Right lobe of liver (tissue), 6 donors: ENCODE measurements at regions not wholly inside any gene's neighbourhood (a gene's known extent, or its start where the extent isn't known, plus 50 kb on each side); places are given as distances from the start of the nearest gene placed in this dataset.

ENCODE experiments used
- ATAC-seq, 4 donors: fragments of 200-7000 bp; cut with Tn5 transposase; one replicate each; pipeline ENCODE4 v1.9.1; 2020; ENCODE audit warnings: mild to moderate bottlenecking in 4 of 4, moderate library complexity in 4 of 4
- DNase-seq, 3 donors: peaks; one replicate each; pipeline ENCODE4 v3.0.0-alpha.2; 2020
- H3K27ac ChIP-seq, 3 donors: fragments of 200-600 bp; one replicate each; pipeline ENCODE4 v1.8.0; 2022
- H3K27me3 ChIP-seq, 2 donors: fragments of 200-600 bp; one replicate each; pipeline ENCODE4 v1.8.0; 2022
- H3K36me3 ChIP-seq, 4 donors: fragments of 200-600 bp; sonication (generic) in 1 of 4; one replicate each; pipeline versions ENCODE4 v1.5.1 to v1.8.0; 2017 to 2022; ENCODE audit warnings: control low read depth in 1 of 4
- H3K4me1 ChIP-seq, 4 donors: fragments of 200-600 bp; sonication (generic) in 1 of 4; one replicate each; pipeline versions ENCODE4 v1.5.1 to v1.8.0; 2017 to 2022; ENCODE audit warnings: control low read depth in 1 of 4
- H3K4me3 ChIP-seq, 3 donors: fragments of 200-600 bp; one replicate each; pipeline ENCODE4 v1.8.0; 2022
- H3K9me3 ChIP-seq, 4 donors: fragments of 200-600 bp; sonication (generic) in 1 of 4; one replicate each; pipeline versions ENCODE4 v1.5.1 to v1.8.0; 2017 to 2022; ENCODE audit warnings: control low read depth in 1 of 4
- CTCF ChIP-seq, 4 donors: fragments of 200-600 bp in 3 of 4; fragments of 450-650 bp in 1 of 4; IDR thresholded peaks; one replicate each; pipeline versions ENCODE4 v1.5.1 to v1.8.0; 2016 to 2022; ENCODE audit warnings: antibody characterized with exemption in 4 of 4, mild to moderate bottlenecking in 2 of 4
- POLR2A ChIP-seq: fragments of 450-650 bp; IDR thresholded peaks from one replicate; pipeline ENCODE4 v1.6.1; 2017; ENCODE audit warnings: antibody characterized with exemption, mild to moderate bottlenecking
- WGBS: methylation state at CpG from one replicate; pipeline ENCODE4 v1.1.6; 2018; ENCODE audit warnings: low coverage, low lambda C conversion rate; ENCODE audit not compliant: insufficient coverage; ENCODE audit errors: missing lambda C conversion rate; 5-methylcytosine and 5-hydroxymethylcytosine counted together
- intact Hi-C, 2 donors: fragments of 100-400 bp; cut with DNase I; formaldehyde crosslinking; loops; one replicate each; pipeline versions ENCODE4 v1.11.2 to v1.14.1; 2022
- donor health status: DM: no; HTN: yes; CAD: no.
- donor health status: DM: no; HTN: no; CAD: no.
- donor health status: DM: no; HTN: no; CAD: no.
- donor health status: DM: no; HTN: yes; CAD: no.
- donor health status: DM: no; HTN: yes; CAD: no.

GRCh38 chr16:65774350-65774749, 592.1 kb upstream of the CDH5 start:
- H3K4me3 ChIP-seq = no peak overlapping the region
- 71% methylated on average over 3 of the region's 3 CpGs for WGBS
- no peaks in the 10 kb centered on the region for H3K36me3 ChIP-seq
- intact Hi-C loops = no loop called here
- DNase-seq (no peak), ATAC-seq (no peak)
- no peaks in the 10 kb centered on the region for H3K27me3 ChIP-seq
- no peaks in the 10 kb centered on the region for H3K4me1 ChIP-seq
- TF ChIP-seq CTCF (IDR thresholded peaks at IDR 0.05) (no peak), POLR2A (no peak)
- H3K9me3 ChIP-seq = no peaks in the 10 kb centered on the region
- no peak overlapping the region for H3K27ac ChIP-seq

- intact Hi-C loops = no loop called here
- Histone ChIP-seq H3K27me3 (no peaks in the 10 kb centered on the region), H3K27ac (no peak overlapping the region), H3K36me3 (no peaks in the 10 kb centered on the region), H3K4me1 (no peaks in the 10 kb centered on the region), H3K4me3 (no peak overlapping the region), H3K9me3 (no peaks in the 10 kb centered on the region)
- DNase-seq (no peak), ATAC-seq (no peak)
- no peak for TF ChIP-seq CTCF (IDR thresholded peaks at IDR 0.05)
- TF ChIP-seq POLR2A = no peak
- WGBS = 54% methylated on average over 9 of the region's 10 CpGs
Measured at GRCh38 chr16:65773301-65773874, 593.1 kb upstream of the CDH5 start.

GRCh38 chr16:65772134-65772732, 594.3 kb upstream of the CDH5 start:
- 54% methylated on average over 3 of the region's 5 CpGs for WGBS
- no peak for DNase-seq

GRCh38 chr16:65771707-65772106, 594.8 kb upstream of the CDH5 start:
- H3K27me3 ChIP-seq = no peaks in the 10 kb centered on the region
- ATAC-seq (no peak), DNase-seq (no peak)
- H3K9me3 ChIP-seq = no peaks in the 10 kb centered on the region
- intact Hi-C loops = no loop called here
- WGBS = 0% methylated on average over 1 of the region's 1 CpG
- no peak for TF ChIP-seq POLR2A
- no peak for TF ChIP-seq CTCF (IDR thresholded peaks at IDR 0.05)
- no peak overlapping the region for H3K4me3 ChIP-seq
- H3K36me3 ChIP-seq = no peaks in the 10 kb centered on the region
- H3K27ac ChIP-seq = no peak overlapping the region
- H3K4me1 ChIP-seq = no peaks in the 10 kb centered on the region

More at GRCh38 chr16:65772134-65772732, 594.3 kb upstream of the CDH5 start:
- no peak overlapping the region for H3K4me3 ChIP-seq
- H3K27me3 ChIP-seq = no peaks in the 10 kb centered on the region
- no peaks in the 10 kb centered on the region for H3K4me1 ChIP-seq
- no peak overlapping the region for H3K27ac ChIP-seq
- intact Hi-C loops = no loop called here
- TF ChIP-seq CTCF (IDR thresholded peaks at IDR 0.05) (no peak), POLR2A (no peak)
- no peak for ATAC-seq
- H3K9me3 ChIP-seq = no peaks in the 10 kb centered on the region
- H3K36me3 ChIP-seq = no peaks in the 10 kb centered on the region
